MCF 10A (cell line): ENCODE measurements at regions not wholly inside any gene's neighbourhood (a gene's known extent, or its start where the extent isn't known, plus 50 kb on each side); places are given as distances from the start of the nearest gene placed in this dataset.

Experiments used
- BruUV-seq: library from RNA; stranded (reverse); fragments of 400-500 nt; replicated peaks from 2 replicates; lab custom pipeline; 2021; lab: Mats Ljungman, UMichigan
- CTCF ChIA-PET: fragments of 300-600 bp; sonication (Branson Sonifier 250); formaldehyde crosslinking; extraction: SDS; loops from one replicate; lab custom pipeline; 2021; ENCODE audit warnings: antibody characterized with exemption, inconsistent platforms; lab: Yijun Ruan, JAX
- POLR2A ChIA-PET: fragments of 300-600, 350-650 bp; sonication (Branson Sonifier 250); formaldehyde crosslinking; extraction: SDS; loops from one replicate; lab custom pipeline; 2020; ENCODE audit warnings: antibody characterized with exemption, inconsistent platforms; lab: Yijun Ruan, JAX
- DNase-seq: peaks from one replicate; pipeline ENCODE4 v3.0.0-alpha.2; 2018; ENCODE audit not compliant: unreplicated experiment
- H3K27ac Mint-ChIP-seq: one replicate; pipeline ENCODE4 v1.8.0; 2022; ENCODE audit warnings: mild to moderate bottlenecking, low read depth, mixed read lengths; ENCODE audit not compliant: unreplicated experiment
- H3K27me3 Mint-ChIP-seq: one replicate; pipeline ENCODE4 v1.8.0; 2022; ENCODE audit warnings: mixed read lengths; ENCODE audit not compliant: insufficient read depth, unreplicated experiment
- H3K36me3 Mint-ChIP-seq: one replicate; pipeline ENCODE4 v1.8.0; 2022; ENCODE audit warnings: mild to moderate bottlenecking, moderate library complexity, mixed read lengths; ENCODE audit not compliant: insufficient read depth, unreplicated experiment
- H3K4me1 Mint-ChIP-seq: one replicate; pipeline ENCODE4 v1.8.0; 2022; ENCODE audit warnings: mixed read lengths; ENCODE audit not compliant: insufficient read depth, unreplicated experiment
- H3K4me3 Mint-ChIP-seq: one replicate; pipeline ENCODE4 v1.8.0; 2022; ENCODE audit warnings: mild to moderate bottlenecking, moderate library complexity, mixed read lengths; ENCODE audit not compliant: unreplicated experiment
- H3K9me3 Mint-ChIP-seq: one replicate; pipeline ENCODE4 v1.8.0; 2022; ENCODE audit warnings: mixed read lengths; ENCODE audit not compliant: unreplicated experiment
- CTCF ChIP-seq: fragments of 200-600 bp; IDR thresholded peaks from one replicate; pipeline ENCODE4 v1.8.0; 2022; ENCODE audit warnings: antibody characterized with exemption, mild to moderate bottlenecking; ENCODE audit not compliant: unreplicated experiment
- intact Hi-C: fragments of 100-400 bp; cut with micrococcal nuclease; formaldehyde crosslinking; loops from 2 replicates; pipeline ENCODE4 v1.14.1; 2022

GRCh38 chr2:179355881-179356280 is 91.2 kb upstream of the SESTD1 start:
- no peak overlapping the region for H3K27ac Mint-ChIP-seq
- DNase-seq = peak; percentile 14
- intact Hi-C loops = no loop called here
- H3K36me3 Mint-ChIP-seq = no peaks in the 10 kb centered on the region
- no peaks in the 10 kb centered on the region for H3K4me1 Mint-ChIP-seq
- ChIA-PET POLR2A (interaction anchor here (0.6 kb wide), 1 partner anchor 14 kb away, joined by 3 read pairs; no protein-coding TSS in a partner anchor), CTCF (interaction anchor here (0.6 to 1.5 kb wide), 3 partner anchors 10 to 77 kb away, joined by 3 to 5 read pairs (median 4); no protein-coding TSS in a partner anchor)
- no TSS peak for BruUV-seq
- no peak for TF ChIP-seq CTCF
- H3K4me3 Mint-ChIP-seq = no peak overlapping the region
- H3K27me3 Mint-ChIP-seq = no peaks in the 10 kb centered on the region
- no peaks in the 10 kb centered on the region for H3K9me3 Mint-ChIP-seq

- intact Hi-C loops = loop anchor here (5.0 kb wide), 1 partner anchor 397 kb away; no protein-coding TSS in a partner anchor
- CTCF ChIA-PET = interaction anchor here (0.6 to 1.2 kb wide), 6 partner anchors 9 to 1646 kb away, joined by 3 to 4 read pairs (median 3); no protein-coding TSS in a partner anchor
Measured at GRCh38 chr2:179354739-179355537, 90.3 kb upstream of the SESTD1 start.

GRCh38 chr2:179354296-179354695 is 89.7 kb upstream of the SESTD1 start:
- POLR2A ChIA-PET = no interaction called here
- intact Hi-C loops = loop anchor here (5.0 kb wide), 1 partner anchor 398 kb away; no protein-coding TSS in a partner anchor
- H3K9me3 Mint-ChIP-seq = no peaks in the 10 kb centered on the region
- H3K36me3 Mint-ChIP-seq = no peaks in the 10 kb centered on the region
- CTCF ChIA-PET = interaction anchor here (0.6 to 1.4 kb wide), 5 partner anchors 9 to 727 kb away, joined by 3 to 6 read pairs (median 3); no protein-coding TSS in a partner anchor
- no peak for TF ChIP-seq CTCF
- H3K27ac Mint-ChIP-seq = no peak overlapping the region
- no peaks in the 10 kb centered on the region for H3K4me1 Mint-ChIP-seq
- no TSS peak for BruUV-seq
- DNase-seq = no peak
- no peaks in the 10 kb centered on the region for H3K27me3 Mint-ChIP-seq
- no peak overlapping the region for H3K4me3 Mint-ChIP-seq

More at GRCh38 chr2:179354739-179355537, 90.3 kb upstream of the SESTD1 start:
- POLR2A ChIA-PET = interaction anchor here (0.6 kb wide), 1 partner anchor 13 kb away, joined by 3 read pairs; no protein-coding TSS in a partner anchor
- peak; percentile 20 for TF ChIP-seq CTCF
- Mint-ChIP-seq H3K27ac (no peak overlapping the region), H3K9me3 (no peaks in the 10 kb centered on the region), H3K4me3 (no peak overlapping the region), H3K4me1 (no peaks in the 10 kb centered on the region), H3K36me3 (no peaks in the 10 kb centered on the region), H3K27me3 (no peaks in the 10 kb centered on the region)
- DNase-seq = no peak
- BruUV-seq = no TSS peak

- no peak for TF ChIP-seq CTCF
- CTCF ChIA-PET = no interaction called here
- H3K9me3 Mint-ChIP-seq = no peaks in the 10 kb centered on the region
- H3K27ac Mint-ChIP-seq = no peak overlapping the region
- no peaks in the 10 kb centered on the region for H3K27me3 Mint-ChIP-seq
- POLR2A ChIA-PET = interaction anchor here (0.7 to 1.8 kb wide), 2 partner anchors 10 to 42 kb away, joined by 3 to 5 read pairs; no protein-coding TSS in a partner anchor
- H3K4me3 Mint-ChIP-seq = no peak overlapping the region
- no peak for DNase-seq
- H3K36me3 Mint-ChIP-seq = no peaks in the 10 kb centered on the region
- no peaks in the 10 kb centered on the region for H3K4me1 Mint-ChIP-seq
- intact Hi-C loops = loop anchor here (5.0 kb wide), 1 partner anchor 400 kb away; no protein-coding TSS in a partner anchor
- BruUV-seq = no TSS peak
Measured at GRCh38 chr2:179352181-179352580, 87.5 kb upstream of the SESTD1 start.
